ENCODE measurements at regions not wholly inside any gene's neighbourhood (a gene's known extent, or its start where the extent isn't known, plus 50 kb on each side); places are given as distances from the start of the nearest gene placed in this dataset.

DNA sequence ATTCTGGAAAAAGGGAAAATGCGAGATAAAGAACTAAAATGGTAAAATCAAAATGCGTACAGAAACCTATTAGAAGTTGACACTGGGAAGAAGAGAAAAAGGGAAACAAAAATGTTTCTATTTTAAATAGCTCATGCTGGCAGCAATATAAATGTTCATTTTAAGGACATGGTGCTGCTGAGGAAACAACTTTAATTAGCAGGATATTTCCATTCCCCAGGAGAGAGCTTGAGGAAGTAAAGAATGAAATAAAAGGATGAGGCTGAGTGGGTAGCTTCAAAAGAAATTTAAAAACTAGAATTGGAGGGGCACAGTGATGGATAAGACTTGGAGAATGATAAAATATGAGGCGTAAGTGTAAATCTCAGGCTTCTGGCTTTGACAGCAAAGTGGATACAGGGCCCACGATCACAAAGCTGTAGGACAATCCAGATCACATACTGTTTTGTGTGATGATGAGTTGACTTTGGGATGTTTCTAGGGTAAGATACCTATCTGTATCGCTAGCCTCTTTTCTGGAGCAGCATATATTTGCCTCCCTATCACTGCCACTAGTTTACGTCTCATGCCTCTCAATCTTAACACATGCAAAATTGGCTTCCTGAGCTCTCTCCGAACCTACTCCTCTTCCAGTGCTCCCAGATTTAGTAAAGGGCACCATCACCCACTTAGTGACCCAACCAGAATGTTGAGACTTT is 571.3 kb upstream of the MIR17HG start:
- ATAC-seq (ENCODE audit: low read depth): no peak
- ChIA-PET POLR2A (no interaction called here), CTCF (no interaction called here)
- no peak for DNase-seq
- no peaks in the 10 kb centered on the region for H3K36me3 Mint-ChIP-seq (ENCODE audit: low read depth)
- no peaks in the 10 kb centered on the region for H3K27me3 Mint-ChIP-seq
- TF ChIP-seq, protein P1, sequence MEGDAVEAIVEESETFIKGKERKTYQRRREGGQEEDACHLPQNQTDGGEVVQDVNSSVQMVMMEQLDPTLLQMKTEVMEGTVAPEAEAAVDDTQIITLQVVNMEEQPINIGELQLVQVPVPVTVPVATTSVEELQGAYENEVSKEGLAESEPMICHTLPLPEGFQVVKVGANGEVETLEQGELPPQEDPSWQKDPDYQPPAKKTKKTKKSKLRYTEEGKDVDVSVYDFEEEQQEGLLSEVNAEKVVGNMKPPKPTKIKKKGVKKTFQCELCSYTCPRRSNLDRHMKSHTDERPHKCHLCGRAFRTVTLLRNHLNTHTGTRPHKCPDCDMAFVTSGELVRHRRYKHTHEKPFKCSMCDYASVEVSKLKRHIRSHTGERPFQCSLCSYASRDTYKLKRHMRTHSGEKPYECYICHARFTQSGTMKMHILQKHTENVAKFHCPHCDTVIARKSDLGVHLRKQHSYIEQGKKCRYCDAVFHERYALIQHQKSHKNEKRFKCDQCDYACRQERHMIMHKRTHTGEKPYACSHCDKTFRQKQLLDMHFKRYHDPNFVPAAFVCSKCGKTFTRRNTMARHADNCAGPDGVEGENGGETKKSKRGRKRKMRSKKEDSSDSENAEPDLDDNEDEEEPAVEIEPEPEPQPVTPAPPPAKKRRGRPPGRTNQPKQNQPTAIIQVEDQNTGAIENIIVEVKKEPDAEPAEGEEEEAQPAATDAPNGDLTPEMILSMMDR (IDR thresholded peaks at IDR 0.05): no peak
- peaks cover 7% of the 10 kb centered on the region for H3K9me3 Mint-ChIP-seq
- no peaks in the 10 kb centered on the region for H3K4me1 Mint-ChIP-seq
- H3K4me3 Mint-ChIP-seq: no peak overlapping the region
- intact Hi-C loops (cut with micrococcal nuclease): no loop called here
- H3K27ac Mint-ChIP-seq: no peak overlapping the region

DNA sequence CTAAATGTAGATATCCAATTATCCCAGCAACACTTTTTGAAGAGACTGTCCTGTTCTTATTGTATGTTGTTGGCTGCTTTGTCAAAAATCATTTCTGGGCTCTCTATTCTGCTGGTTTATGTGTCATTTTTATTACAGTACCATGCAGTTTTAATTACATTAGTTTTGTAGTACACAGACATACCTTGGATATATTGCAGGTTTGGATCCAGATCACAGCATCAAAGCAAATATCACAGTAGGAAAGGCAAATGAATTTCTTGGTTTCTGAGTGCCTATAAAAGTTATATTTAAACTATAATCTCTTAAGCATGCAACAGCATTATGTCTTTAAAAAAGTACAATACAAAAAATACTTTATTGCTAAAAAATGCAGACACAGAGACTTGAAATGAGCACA is 564.2 kb upstream of the MIR17HG start:
- TF ChIP-seq, protein P1 (IDR thresholded peaks at IDR 0.05): no peak
- H3K36me3 Mint-ChIP-seq (ENCODE audit: low read depth): no peaks in the 10 kb centered on the region
- ChIA-PET CTCF (no interaction called here), POLR2A (no interaction called here)
- intact Hi-C loops (cut with micrococcal nuclease): no loop called here
- H3K27me3 Mint-ChIP-seq: no peaks in the 10 kb centered on the region
- H3K9me3 Mint-ChIP-seq: no peaks in the 10 kb centered on the region
- H3K4me3 Mint-ChIP-seq: no peak overlapping the region
- H3K4me1 Mint-ChIP-seq: no peaks in the 10 kb centered on the region
- H3K27ac Mint-ChIP-seq: no peak overlapping the region
- ATAC-seq (ENCODE audit: low read depth) (no peak), DNase-seq (no peak)

DNA sequence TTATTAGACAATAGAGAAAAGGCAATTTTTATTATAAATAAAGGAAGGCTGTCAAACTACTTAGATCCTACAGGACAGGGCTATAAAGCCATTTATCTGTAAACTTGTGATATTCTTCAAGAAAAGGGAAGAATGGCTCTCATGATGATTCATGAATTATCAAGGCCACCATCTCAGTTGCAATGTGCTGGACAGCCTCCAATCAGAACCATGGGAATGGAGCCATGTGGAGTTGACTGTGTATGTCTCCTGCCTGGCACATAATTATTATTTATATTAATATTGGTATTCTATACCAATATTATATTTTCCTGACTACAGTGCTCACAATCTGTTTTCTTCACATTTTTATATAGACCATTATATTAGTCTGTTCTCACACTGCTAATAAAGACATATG is 560.5 kb upstream of the MIR17HG start:
- ChIA-PET CTCF (no interaction called here), POLR2A (no interaction called here)
- DNase-seq (no peak), ATAC-seq (ENCODE audit: low read depth) (no peak)
- Mint-ChIP-seq H3K9me3 (no peaks in the 10 kb centered on the region), H3K27ac (no peak overlapping the region), H3K36me3 (ENCODE audit: low read depth) (no peaks in the 10 kb centered on the region), H3K4me1 (no peaks in the 10 kb centered on the region), H3K27me3 (no peaks in the 10 kb centered on the region), H3K4me3 (no peak overlapping the region)
- TF ChIP-seq, protein P1 (IDR thresholded peaks at IDR 0.05): no peak
- intact Hi-C loops (cut with micrococcal nuclease): no loop called here

DNA sequence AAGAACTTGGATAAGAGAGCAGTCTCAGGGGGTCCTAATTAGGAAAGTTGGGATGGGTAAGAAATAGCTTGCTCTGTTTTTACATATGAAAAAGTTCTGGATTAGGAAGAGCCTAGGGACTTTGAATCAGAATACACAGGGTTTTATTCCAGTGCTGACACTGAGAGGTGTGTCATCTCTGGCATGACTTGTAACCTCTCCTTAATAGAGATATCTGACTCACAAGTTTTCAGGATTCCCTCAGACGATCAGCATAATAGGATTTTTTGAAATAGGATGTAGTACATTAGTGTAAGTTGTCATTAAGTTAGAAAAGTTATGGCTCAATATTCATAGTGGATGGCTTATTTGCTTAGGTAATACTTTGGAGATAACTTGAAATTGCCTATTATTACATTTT is 555.2 kb upstream of the MIR17HG start:
- Mint-ChIP-seq H3K4me3 (no peak overlapping the region), H3K36me3 (ENCODE audit: low read depth) (no peaks in the 10 kb centered on the region), H3K27ac (no peak overlapping the region), H3K4me1 (no peaks in the 10 kb centered on the region), H3K27me3 (no peaks in the 10 kb centered on the region), H3K9me3 (no peaks in the 10 kb centered on the region)
- DNase-seq: no peak
- CTCF ChIA-PET: no interaction called here
- intact Hi-C loops (cut with micrococcal nuclease): no loop called here
- POLR2A ChIA-PET: no interaction called here
- no peak for ATAC-seq (ENCODE audit: low read depth)
- TF ChIP-seq, protein P1 (IDR thresholded peaks at IDR 0.05): no peak

DNA sequence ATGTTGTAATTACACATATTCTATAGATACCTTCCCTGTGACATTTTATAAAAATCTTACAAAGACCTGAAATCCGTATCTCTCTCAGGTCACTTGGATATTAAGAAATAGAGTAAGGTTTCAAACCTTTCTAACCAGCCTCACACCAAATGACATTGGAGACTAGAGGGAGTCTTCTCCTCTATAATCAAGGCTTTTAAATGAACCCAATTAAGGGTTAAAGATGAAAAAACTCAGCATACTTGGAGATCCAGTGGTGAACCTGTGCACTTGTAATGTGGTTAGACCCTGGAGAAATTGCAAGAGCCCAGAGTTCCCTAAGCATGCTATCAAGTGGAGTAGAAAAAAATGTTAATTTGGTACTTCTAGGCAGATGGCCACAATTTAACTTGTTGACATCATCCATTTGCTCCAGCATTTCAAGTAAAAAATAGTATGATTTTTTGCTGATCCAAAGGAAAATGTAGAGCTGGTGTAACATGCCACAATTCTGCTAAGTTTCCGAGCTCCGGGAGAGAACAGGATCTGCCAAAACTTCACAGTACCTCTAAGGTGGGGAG is 554.1 kb upstream of the MIR17HG start:
- no peak overlapping the region for H3K4me3 Mint-ChIP-seq
- ATAC-seq (ENCODE audit: low read depth): no peak
- POLR2A ChIA-PET: no interaction called here
- no peak overlapping the region for H3K27ac Mint-ChIP-seq
- H3K27me3 Mint-ChIP-seq: no peaks in the 10 kb centered on the region
- CTCF ChIA-PET: no interaction called here
- H3K9me3 Mint-ChIP-seq: no peaks in the 10 kb centered on the region
- TF ChIP-seq, protein P1 (IDR thresholded peaks at IDR 0.05): no peak
- intact Hi-C loops (cut with micrococcal nuclease): no loop called here
- no peaks in the 10 kb centered on the region for H3K4me1 Mint-ChIP-seq
- DNase-seq: no peak
- H3K36me3 Mint-ChIP-seq (ENCODE audit: low read depth): no peaks in the 10 kb centered on the region
